HG03521 (cell line): ENCODE measurements at regions not wholly inside any gene's neighbourhood (a gene's known extent, or its start where the extent isn't known, plus 50 kb on each side); places are given as distances from the start of the nearest gene placed in this dataset.
"Not testable (repeated sequence)": the region's sequence is repeated elsewhere in the genome, so short reads cannot be mapped to it uniquely, and the experiment has no call there.

Source experiments
- ATAC-seq: cut with Tn5 transposase; IDR thresholded peaks from one replicate; pipeline ENCODE4 v1.9.1; 2021; ENCODE audit warnings: mild to moderate bottlenecking, moderate library complexity; ENCODE audit not compliant: unreplicated experiment

GRCh38 chr21:23952269-23952668 is 1655.0 kb downstream of the MRPL39 start:
- ATAC-seq: no peak

- ATAC-seq: no peak
Measured at GRCh38 chr21:23951251-23951650, 1656.0 kb downstream of the MRPL39 start.

GRCh38 chr21:23950344-23950743 is 1656.9 kb downstream of the MRPL39 start:
- no peak for ATAC-seq

GRCh38 chr21:23949493-23949892 is 1657.8 kb downstream of the MRPL39 start:
- no peak for ATAC-seq

- ATAC-seq: no peak
Measured at GRCh38 chr21:23939369-23940065, 1667.8 kb downstream of the MRPL39 start.

- no peak for ATAC-seq
Measured at GRCh38 chr21:23936991-23937390, 1670.3 kb downstream of the MRPL39 start.

- no peak for ATAC-seq
Measured at GRCh38 chr21:23936224-23936623, 1671.1 kb downstream of the MRPL39 start.

- no peak for ATAC-seq
Measured at GRCh38 chr21:23930565-23930964, 1676.7 kb downstream of the MRPL39 start.

- ATAC-seq: not testable (repeated sequence)
Measured at GRCh38 chr21:23926430-23926829, 1680.9 kb downstream of the MRPL39 start.

GRCh38 chr21:23921670-23922418 is 1685.4 kb downstream of the MRPL39 start:
- ATAC-seq: no peak

GRCh38 chr21:23900727-23901126 is 1706.6 kb downstream of the MRPL39 start:
- no peak for ATAC-seq

GRCh38 chr21:23899561-23899960 is 1707.7 kb downstream of the MRPL39 start:
- no peak for ATAC-seq

- ATAC-seq: no peak
Measured at GRCh38 chr21:23890652-23891051, 1716.6 kb downstream of the MRPL39 start.

- ATAC-seq: peak; percentile 73
Measured at GRCh38 chr21:23887725-23888306, 1719.5 kb downstream of the MRPL39 start.

GRCh38 chr21:23886828-23887724 is 1720.2 kb downstream of the MRPL39 start:
- ATAC-seq: peak; percentile 25

- ATAC-seq: no peak
Measured at GRCh38 chr21:23881783-23882182, 1725.5 kb downstream of the MRPL39 start.

- ATAC-seq: no peak
Measured at GRCh38 chr21:23876925-23877558, 1730.2 kb downstream of the MRPL39 start.

GRCh38 chr21:23874271-23874670 is 1733.0 kb downstream of the MRPL39 start:
- ATAC-seq: no peak

- no peak for ATAC-seq
Measured at GRCh38 chr21:23861911-23862504, 1745.3 kb downstream of the MRPL39 start.

- no peak for ATAC-seq
Measured at GRCh38 chr21:23858878-23859277, 1748.4 kb downstream of the MRPL39 start.
